ENCODE measurements at regions not wholly inside any gene's neighbourhood (a gene's known extent, or its start where the extent isn't known, plus 50 kb on each side); places are given as distances from the start of the nearest gene placed in this dataset.

GRCh38 chr5:61683926-61684325, 351.9 kb downstream of the ZSWIM6 start:
- no peak for DNase-seq (ENCODE audit: low spot score)
- Histone ChIP-seq H3K36me3 (no peaks in the 10 kb centered on the region), H3K27me3 (no peaks in the 10 kb centered on the region), H3K27ac (no peak overlapping the region), H3K4me1 (no peaks in the 10 kb centered on the region), H3K9me3 (no peaks in the 10 kb centered on the region), H3K4me3 (no peak overlapping the region)
- no peak for TF ChIP-seq CTCF (IDR thresholded peaks at IDR 0.05)

GRCh38 chr5:61686491-61687257, 354.6 kb downstream of the ZSWIM6 start:
- no peaks in the 10 kb centered on the region for H3K27me3 ChIP-seq
- H3K4me1 ChIP-seq, result no peaks in the 10 kb centered on the region
- DNase-seq (ENCODE audit: low spot score), result no peak
- no peak for TF ChIP-seq CTCF (IDR thresholded peaks at IDR 0.05)
- H3K36me3 ChIP-seq, result no peaks in the 10 kb centered on the region
- H3K9me3 ChIP-seq, result no peaks in the 10 kb centered on the region
- H3K27ac ChIP-seq, result no peak overlapping the region
- H3K4me3 ChIP-seq, result no peak overlapping the region

GRCh38 chr5:61687371-61687770, 355.3 kb downstream of the ZSWIM6 start:
- Histone ChIP-seq H3K4me3 (no peak overlapping the region), H3K36me3 (no peaks in the 10 kb centered on the region), H3K9me3 (no peaks in the 10 kb centered on the region), H3K4me1 (no peaks in the 10 kb centered on the region), H3K27me3 (no peaks in the 10 kb centered on the region), H3K27ac (no peak overlapping the region)
- no peak for DNase-seq (ENCODE audit: low spot score)
- TF ChIP-seq CTCF (IDR thresholded peaks at IDR 0.05), result no peak

- no peaks in the 10 kb centered on the region for H3K36me3 ChIP-seq
- no peak overlapping the region for H3K4me3 ChIP-seq
- no peak for TF ChIP-seq CTCF (IDR thresholded peaks at IDR 0.05)
- H3K9me3 ChIP-seq, result peaks cover 0 to 11% of the 10 kb centered on the region in 2 donors
- H3K27ac ChIP-seq, result no peak overlapping the region
- H3K4me1 ChIP-seq, result no peaks in the 10 kb centered on the region
- DNase-seq (ENCODE audit: low spot score), result no peak
- no peaks in the 10 kb centered on the region for H3K27me3 ChIP-seq
Observed at GRCh38 chr5:61689153-61689846, 357.2 kb downstream of the ZSWIM6 start.

GRCh38 chr5:61697809-61698558, 365.9 kb downstream of the ZSWIM6 start:
- Histone ChIP-seq H3K4me3 (no peak overlapping the region), H3K27me3 (no peaks in the 10 kb centered on the region), H3K9me3 (peaks cover 0 to 6% of the 10 kb centered on the region in 2 donors), H3K36me3 (no peaks in the 10 kb centered on the region), H3K27ac (no peak overlapping the region), H3K4me1 (no peaks in the 10 kb centered on the region)
- DNase-seq (ENCODE audit: low spot score), result no peak
- no peak for TF ChIP-seq CTCF (IDR thresholded peaks at IDR 0.05)
